ENCODE measurements at regions not wholly inside any gene's neighbourhood (a gene's known extent, or its start where the extent isn't known, plus 50 kb on each side); places are given as distances from the start of the nearest gene placed in this dataset.

DNA sequence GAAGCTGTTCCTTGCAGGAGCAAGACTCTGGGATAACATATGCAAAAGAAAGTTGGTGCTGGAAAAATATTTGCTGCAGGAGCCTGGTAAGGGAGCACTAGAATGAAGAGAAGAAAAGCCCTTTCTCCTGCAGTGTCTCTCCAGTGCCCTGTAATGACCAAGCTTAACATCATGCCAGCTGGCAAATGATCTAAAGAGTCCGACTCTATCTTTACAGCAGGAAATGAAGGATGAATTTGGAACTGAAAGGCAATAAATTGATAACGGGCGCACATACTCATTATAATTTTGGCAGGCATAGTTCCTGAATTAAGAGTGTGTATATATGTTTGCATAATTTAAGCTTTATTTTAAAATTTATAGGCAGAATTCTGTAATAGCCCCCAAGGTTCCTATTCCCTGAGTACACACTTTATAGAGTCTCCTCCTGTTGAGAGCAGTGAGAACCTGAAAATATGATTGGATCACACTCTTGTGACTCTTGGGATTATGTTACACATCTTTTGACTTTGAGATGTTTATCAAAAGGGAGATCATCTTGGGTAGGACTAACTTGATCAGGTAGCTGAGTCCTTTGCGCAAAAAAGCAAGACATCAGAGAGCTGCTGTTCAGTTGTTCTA lies 299.0 kb upstream of the MBL2 start:
- H3K27ac Mint-ChIP-seq: no peak overlapping the region
- WGBS (ENCODE audit: insufficient coverage): 100% methylated on average over 1 of the region's 4 CpGs
- no peak overlapping the region for H3K4me2 ChIP-seq (replicated peaks; ENCODE audit: low read depth, low read length, poor library complexity, severe bottlenecking)
- no peak overlapping the region for H3K4me3 Mint-ChIP-seq
- no peak overlapping the region for H2AFZ ChIP-seq (ENCODE audit: insufficient read depth, low read depth, low read length, poor library complexity, severe bottlenecking)
- no peak for TF ChIP-seq EZH2 (IDR thresholded peaks at IDR 0.05; ENCODE audit: borderline replicate concordance, insufficient read depth, low read depth, low read length, poor library complexity, severe bottlenecking)
- TF ChIP-seq, protein P1, sequence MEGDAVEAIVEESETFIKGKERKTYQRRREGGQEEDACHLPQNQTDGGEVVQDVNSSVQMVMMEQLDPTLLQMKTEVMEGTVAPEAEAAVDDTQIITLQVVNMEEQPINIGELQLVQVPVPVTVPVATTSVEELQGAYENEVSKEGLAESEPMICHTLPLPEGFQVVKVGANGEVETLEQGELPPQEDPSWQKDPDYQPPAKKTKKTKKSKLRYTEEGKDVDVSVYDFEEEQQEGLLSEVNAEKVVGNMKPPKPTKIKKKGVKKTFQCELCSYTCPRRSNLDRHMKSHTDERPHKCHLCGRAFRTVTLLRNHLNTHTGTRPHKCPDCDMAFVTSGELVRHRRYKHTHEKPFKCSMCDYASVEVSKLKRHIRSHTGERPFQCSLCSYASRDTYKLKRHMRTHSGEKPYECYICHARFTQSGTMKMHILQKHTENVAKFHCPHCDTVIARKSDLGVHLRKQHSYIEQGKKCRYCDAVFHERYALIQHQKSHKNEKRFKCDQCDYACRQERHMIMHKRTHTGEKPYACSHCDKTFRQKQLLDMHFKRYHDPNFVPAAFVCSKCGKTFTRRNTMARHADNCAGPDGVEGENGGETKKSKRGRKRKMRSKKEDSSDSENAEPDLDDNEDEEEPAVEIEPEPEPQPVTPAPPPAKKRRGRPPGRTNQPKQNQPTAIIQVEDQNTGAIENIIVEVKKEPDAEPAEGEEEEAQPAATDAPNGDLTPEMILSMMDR (IDR thresholded peaks at IDR 0.05): no peak
- ATAC-seq (ENCODE audit: low read depth) (no peak), DNase-seq (no peak)
- no peak overlapping the region for H3K27ac ChIP-seq (ENCODE audit: low read length in 2 of 2)
- no peaks in the 10 kb centered on the region for H3K9me3 ChIP-seq (ENCODE audit: control extremely low read depth in 1 of 3, control insufficient read depth in 2 of 3, insufficient read depth in 1 of 3, low read length in 2 of 3)
- H3K27me3 ChIP-seq (replicated peaks in 1 of 4; ENCODE audit: control extremely low read depth in 1 of 4, control insufficient read depth in 3 of 4, insufficient read depth in 4 of 4, low read length in 3 of 4): no peaks in the 10 kb centered on the region
- no peaks in the 10 kb centered on the region for H3K4me1 ChIP-seq (ENCODE audit: control insufficient read depth in 2 of 2, insufficient read depth in 2 of 2, low read length in 2 of 2)
- no peak overlapping the region for H3K9ac ChIP-seq (ENCODE audit: low read length)
- POLR2A ChIA-PET: no interaction called here
- no peaks in the 10 kb centered on the region for H4K20me1 ChIP-seq (ENCODE audit: control insufficient read depth, insufficient read depth, low read length, poor library complexity, severe bottlenecking)
- no peaks in the 10 kb centered on the region for H3K27me3 Mint-ChIP-seq
- intact Hi-C loops (cut with micrococcal nuclease): no loop called here
- CTCF ChIA-PET: no interaction called here
- no peak overlapping the region for H3K4me3 ChIP-seq (ENCODE audit: control extremely low read depth in 1 of 5, extremely low read depth in 1 of 5, insufficient read depth in 1 of 5, low read depth in 2 of 5, low read length in 4 of 5)
- H3K79me2 ChIP-seq (ENCODE audit: control insufficient read depth, insufficient read depth, low read length): no peaks in the 10 kb centered on the region
- H3K36me3 ChIP-seq (replicated peaks in 1 of 2; ENCODE audit: control extremely low read depth in 1 of 2, control insufficient read depth in 1 of 2, extremely low read depth in 1 of 2, insufficient read depth in 2 of 2, low read length in 1 of 2): no peaks in the 10 kb centered on the region
- H3K9me3 Mint-ChIP-seq (ENCODE audit: insufficient read depth): no peaks in the 10 kb centered on the region
- no peaks in the 10 kb centered on the region for H3K4me1 Mint-ChIP-seq

DNA sequence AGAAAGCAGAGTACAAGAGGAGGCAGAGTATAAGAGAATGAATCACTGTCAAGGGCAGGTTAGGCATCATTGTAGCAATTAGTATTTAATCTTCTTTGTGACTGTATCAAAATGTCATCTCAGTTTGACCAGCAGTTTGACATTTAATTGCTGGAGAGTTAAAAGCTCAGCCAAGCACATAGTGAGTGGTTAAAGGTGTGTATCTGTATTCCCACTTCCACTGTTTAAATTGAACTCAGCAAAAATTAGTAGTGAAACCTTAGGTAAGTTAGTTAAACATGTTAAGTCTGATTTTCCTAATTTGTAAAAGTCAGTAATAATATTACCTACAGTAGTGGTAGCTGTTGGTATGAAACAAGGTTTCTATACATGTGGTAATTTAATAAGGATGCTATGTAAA lies 296.4 kb upstream of the MBL2 start:
- no peak for ATAC-seq (ENCODE audit: low read depth)
- no peaks in the 10 kb centered on the region for H3K4me1 ChIP-seq (ENCODE audit: control insufficient read depth in 2 of 2, insufficient read depth in 2 of 2, low read length in 2 of 2)
- H3K4me3 ChIP-seq (ENCODE audit: control extremely low read depth in 1 of 5, extremely low read depth in 1 of 5, insufficient read depth in 1 of 5, low read depth in 2 of 5, low read length in 4 of 5): no peak overlapping the region

More for the DNA sequence above, 296.4 kb upstream of the MBL2 start:
- H3K9ac ChIP-seq (ENCODE audit: low read length): no peak overlapping the region
- no peaks in the 10 kb centered on the region for H3K9me3 Mint-ChIP-seq (ENCODE audit: insufficient read depth)
- H3K4me3 Mint-ChIP-seq: no peak overlapping the region
- no peak overlapping the region for H3K27ac ChIP-seq (ENCODE audit: low read length in 2 of 2)
- no peaks in the 10 kb centered on the region for H3K79me2 ChIP-seq (ENCODE audit: control insufficient read depth, insufficient read depth, low read length)
- intact Hi-C loops (cut with micrococcal nuclease): no loop called here
- no peaks in the 10 kb centered on the region for H3K27me3 Mint-ChIP-seq
- no peaks in the 10 kb centered on the region for H3K9me3 ChIP-seq (ENCODE audit: control extremely low read depth in 1 of 3, control insufficient read depth in 2 of 3, insufficient read depth in 1 of 3, low read length in 2 of 3)
- H2AFZ ChIP-seq (ENCODE audit: insufficient read depth, low read depth, low read length, poor library complexity, severe bottlenecking): no peak overlapping the region
- no peak overlapping the region for H3K4me2 ChIP-seq (replicated peaks; ENCODE audit: low read depth, low read length, poor library complexity, severe bottlenecking)
- no peaks in the 10 kb centered on the region for H3K4me1 Mint-ChIP-seq
- H3K36me3 ChIP-seq (replicated peaks in 1 of 2; ENCODE audit: control extremely low read depth in 1 of 2, control insufficient read depth in 1 of 2, extremely low read depth in 1 of 2, insufficient read depth in 2 of 2, low read length in 1 of 2): no peaks in the 10 kb centered on the region
- no peaks in the 10 kb centered on the region for H4K20me1 ChIP-seq (ENCODE audit: control insufficient read depth, insufficient read depth, low read length, poor library complexity, severe bottlenecking)
- H3K27me3 ChIP-seq (replicated peaks in 1 of 4; ENCODE audit: control extremely low read depth in 1 of 4, control insufficient read depth in 3 of 4, insufficient read depth in 4 of 4, low read length in 3 of 4): no peaks in the 10 kb centered on the region
- no peak overlapping the region for H3K27ac Mint-ChIP-seq
- CTCF ChIA-PET: no interaction called here
- DNase-seq: no peak
- POLR2A ChIA-PET: no interaction called here
- TF ChIP-seq, protein P1 (IDR thresholded peaks at IDR 0.05): no peak
- TF ChIP-seq EZH2 (IDR thresholded peaks at IDR 0.05; ENCODE audit: borderline replicate concordance, insufficient read depth, low read depth, low read length, poor library complexity, severe bottlenecking): no peak

Data from B cell (primary cell).